ENCODE measurements at regions not wholly inside any gene's neighbourhood (a gene's known extent, or its start where the extent isn't known, plus 50 kb on each side); places are given as distances from the start of the nearest gene placed in this dataset.

GRCh38 chr6:147676495-147677199, 168.2 kb downstream of the SAMD5 start:
- no peak for TF ChIP-seq POLR2A (IDR thresholded peaks at IDR 0.05)
- TF ChIP-seq, protein P1, sequence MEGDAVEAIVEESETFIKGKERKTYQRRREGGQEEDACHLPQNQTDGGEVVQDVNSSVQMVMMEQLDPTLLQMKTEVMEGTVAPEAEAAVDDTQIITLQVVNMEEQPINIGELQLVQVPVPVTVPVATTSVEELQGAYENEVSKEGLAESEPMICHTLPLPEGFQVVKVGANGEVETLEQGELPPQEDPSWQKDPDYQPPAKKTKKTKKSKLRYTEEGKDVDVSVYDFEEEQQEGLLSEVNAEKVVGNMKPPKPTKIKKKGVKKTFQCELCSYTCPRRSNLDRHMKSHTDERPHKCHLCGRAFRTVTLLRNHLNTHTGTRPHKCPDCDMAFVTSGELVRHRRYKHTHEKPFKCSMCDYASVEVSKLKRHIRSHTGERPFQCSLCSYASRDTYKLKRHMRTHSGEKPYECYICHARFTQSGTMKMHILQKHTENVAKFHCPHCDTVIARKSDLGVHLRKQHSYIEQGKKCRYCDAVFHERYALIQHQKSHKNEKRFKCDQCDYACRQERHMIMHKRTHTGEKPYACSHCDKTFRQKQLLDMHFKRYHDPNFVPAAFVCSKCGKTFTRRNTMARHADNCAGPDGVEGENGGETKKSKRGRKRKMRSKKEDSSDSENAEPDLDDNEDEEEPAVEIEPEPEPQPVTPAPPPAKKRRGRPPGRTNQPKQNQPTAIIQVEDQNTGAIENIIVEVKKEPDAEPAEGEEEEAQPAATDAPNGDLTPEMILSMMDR (IDR thresholded peaks at IDR 0.05): no peak
- no peak for TF ChIP-seq POLR2AphosphoS5 (IDR thresholded peaks at IDR 0.05)

Measured in breast epithelium (tissue), 3 donors.